Caco-2 (cell line): ENCODE measurements at regions not wholly inside any gene's neighbourhood (a gene's known extent, or its start where the extent isn't known, plus 50 kb on each side); places are given as distances from the start of the nearest gene placed in this dataset.

Experiments used
- BruUV-seq: library from RNA; stranded (reverse); fragments of 400-500 nt; replicated peaks from 2 replicates; lab custom pipeline; 2021; lab: Mats Ljungman, UMichigan
- CTCF ChIA-PET: fragments of 300-600 bp; sonication (Branson Sonifier 250); formaldehyde crosslinking; loops from one replicate; lab custom pipeline; 2022; ENCODE audit warnings: antibody characterized with exemption; lab: Charles Lee
- POLR2A ChIA-PET: fragments of 300-600 bp; sonication (Branson Sonifier 250); formaldehyde crosslinking; loops from one replicate; lab custom pipeline; 2022; ENCODE audit warnings: antibody characterized with exemption; lab: Charles Lee
- DNase-seq, 2 experiments: peaks; one replicate each; pipeline versions ENCODE4 v3.0.0 to v3.0.0-alpha.2; 2020 to 2022
- H3K27me3 ChIP-seq: replicated peaks from 2 replicates; pipeline ENCODE4 v1.6.0; 2011; ENCODE audit warnings: low read length; ENCODE audit not compliant: control insufficient read depth, insufficient read depth
- H3K36me3 ChIP-seq: 2 replicates; pipeline ENCODE4 v1.5.1; 2011; ENCODE audit warnings: low read length; ENCODE audit not compliant: control insufficient read depth, insufficient read depth
- H3K4me1 ChIP-seq: fragments of 250-450 bp; sonication (Bioruptor Pico); 2 replicates; pipeline ENCODE4 v1.5.1; 2020; ENCODE audit warnings: mild to moderate bottlenecking
- H3K4me3 ChIP-seq: 2 replicates; pipeline ENCODE4 v1.5.1; 2011; ENCODE audit warnings: low read depth, mild to moderate bottlenecking, control low read depth, low read length
- H3K9me3 ChIP-seq: fragments of 250-450 bp; sonication (Bioruptor Pico); 2 replicates; pipeline ENCODE4 v1.5.1; 2020; ENCODE audit warnings: mild to moderate bottlenecking, moderate library complexity
- H3K27ac Mint-ChIP-seq: one replicate; pipeline ENCODE4 v1.8.0; 2022; ENCODE audit warnings: mixed read lengths; ENCODE audit not compliant: unreplicated experiment
- H3K27me3 Mint-ChIP-seq: one replicate; pipeline ENCODE4 v1.8.0; 2022; ENCODE audit warnings: mixed read lengths; ENCODE audit not compliant: insufficient read depth, unreplicated experiment
- H3K36me3 Mint-ChIP-seq: one replicate; pipeline ENCODE4 v1.8.0; 2022; ENCODE audit warnings: mild to moderate bottlenecking, mixed read lengths; ENCODE audit not compliant: insufficient read depth, unreplicated experiment
- H3K4me1 Mint-ChIP-seq: one replicate; pipeline ENCODE4 v1.8.0; 2022; ENCODE audit warnings: low read depth, mixed read lengths; ENCODE audit not compliant: unreplicated experiment
- H3K4me3 Mint-ChIP-seq: one replicate; pipeline ENCODE4 v1.8.0; 2022; ENCODE audit warnings: mild to moderate bottlenecking, moderate library complexity, mixed read lengths; ENCODE audit not compliant: unreplicated experiment
- H3K9me3 Mint-ChIP-seq: one replicate; pipeline ENCODE4 v1.8.0; 2022; ENCODE audit warnings: mixed read lengths; ENCODE audit not compliant: unreplicated experiment
- CTCF ChIP-seq, 2 experiments: fragments of 200-600 bp in 1 of 2; IDR thresholded peaks; 1 replicate in 1 of 2; 2 replicates in 1 of 2; pipeline versions ENCODE4 v1.5.1 to v1.8.0; 2011 to 2022; ENCODE audit warnings: antibody characterized with exemption in 1 of 2, control low read depth in 1 of 2, inconsistent platforms in 1 of 2, low read depth in 1 of 2, low read length in 1 of 2, mild to moderate bottlenecking in 1 of 2, moderate library complexity in 1 of 2; ENCODE audit not compliant: insufficient read depth in 1 of 2, severe bottlenecking in 1 of 2, unreplicated experiment in 1 of 2
- intact Hi-C: fragments of 100-400 bp; cut with micrococcal nuclease; formaldehyde crosslinking; loops from one replicate; pipeline ENCODE4 v1.10.0; 2022; ENCODE audit not compliant: unreplicated experiment

DNA sequence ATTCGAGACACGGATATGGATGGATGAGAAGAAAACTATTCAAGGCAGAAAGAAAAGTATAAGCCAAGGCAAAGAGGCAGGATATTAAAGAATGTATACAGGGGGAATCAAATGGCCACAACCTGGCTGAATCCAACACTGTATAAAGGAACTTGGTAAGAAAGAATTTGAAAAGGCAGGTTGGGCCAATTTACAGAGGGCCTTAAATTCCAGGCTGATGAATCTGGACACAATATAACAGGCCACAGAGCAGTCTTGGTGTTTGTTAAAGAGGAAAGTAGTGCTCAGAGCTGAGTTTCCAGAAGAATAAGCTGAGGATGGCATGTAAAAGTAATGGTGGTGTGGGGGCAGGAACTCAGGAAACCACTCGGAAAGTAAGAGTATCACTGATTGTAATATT, 72.3 kb upstream of the POU2AF2 start:
- Mint-ChIP-seq H3K4me3 (no peak overlapping the region), H3K9me3 (no peaks in the 10 kb centered on the region), H3K27ac (no peak overlapping the region), H3K27me3 (peaks cover 29% of the 10 kb centered on the region), H3K4me1 (no peaks in the 10 kb centered on the region), H3K36me3 (no peaks in the 10 kb centered on the region)
- TF ChIP-seq CTCF (IDR thresholded peaks at IDR 0.05; ENCODE audit: insufficient read depth in 1 of 2, low read depth in 1 of 2, low read length in 1 of 2, severe bottlenecking in 1 of 2, unreplicated experiment in 1 of 2), result no peak
- ChIA-PET POLR2A (no interaction called here), CTCF (no interaction called here)
- no TSS peak for BruUV-seq
- Histone ChIP-seq H3K36me3 (no peaks in the 10 kb centered on the region), H3K4me1 (no peaks in the 10 kb centered on the region), H3K9me3 (no peaks in the 10 kb centered on the region), H3K4me3 (no peak overlapping the region), H3K27me3 (0 out of 2 replicates have a peak, but pooled peaks cover 2% of the 10 kb centered on the region)
- intact Hi-C loops, result no loop called here
- DNase-seq, result no peak

GRCh38 chr11:111172321-111172862, 73.1 kb upstream of the POU2AF2 start:
- DNase-seq, result no peak
- intact Hi-C loops, result no loop called here

DNA sequence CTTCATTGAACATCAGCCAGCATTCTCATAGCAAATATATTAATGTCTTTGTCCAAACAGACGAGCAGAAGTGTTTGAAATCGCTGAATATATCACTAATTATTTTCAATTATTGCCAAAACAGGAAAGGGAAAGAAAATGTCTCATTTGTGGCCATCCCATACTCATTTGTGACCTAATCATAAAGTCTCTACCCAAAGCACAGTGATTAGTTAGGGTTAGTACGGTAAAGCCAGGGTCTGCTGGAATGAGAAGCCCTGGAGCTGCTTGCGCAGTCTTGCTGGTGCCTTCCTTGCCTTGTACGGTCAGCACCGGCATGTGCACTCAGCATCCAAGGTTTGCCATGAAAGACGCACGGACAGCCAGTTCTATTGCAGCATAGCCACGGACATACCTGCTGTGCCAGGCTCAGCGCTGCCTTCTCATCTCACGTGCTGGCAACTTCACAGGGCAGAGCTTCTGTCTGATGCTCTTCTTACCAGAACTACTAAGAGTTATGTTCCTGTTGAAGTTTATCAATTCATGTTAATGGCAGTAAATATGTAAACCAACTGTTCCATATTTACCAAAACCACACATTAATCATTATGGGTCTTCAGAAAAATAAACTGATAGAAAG, 74.7 kb upstream of the POU2AF2 start:
- Histone ChIP-seq H3K27me3 (0 out of 2 replicates have a peak, but pooled peaks cover 2% of the 10 kb centered on the region), H3K9me3 (no peaks in the 10 kb centered on the region), H3K4me3 (no peak overlapping the region), H3K36me3 (no peaks in the 10 kb centered on the region), H3K4me1 (no peaks in the 10 kb centered on the region)
- intact Hi-C loops, result no loop called here
- H3K27me3 Mint-ChIP-seq, result peaks cover 27% of the 10 kb centered on the region
- H3K4me3 Mint-ChIP-seq, result no peak overlapping the region
- DNase-seq, result no peak
- CTCF ChIA-PET, result no interaction called here
- no peak overlapping the region for H3K27ac Mint-ChIP-seq
- BruUV-seq, result no TSS peak
- TF ChIP-seq CTCF (IDR thresholded peaks at IDR 0.05; ENCODE audit: insufficient read depth in 1 of 2, low read depth in 1 of 2, low read length in 1 of 2, severe bottlenecking in 1 of 2, unreplicated experiment in 1 of 2), result no peak
- POLR2A ChIA-PET, result no interaction called here
- no peaks in the 10 kb centered on the region for H3K36me3 Mint-ChIP-seq
- H3K4me1 Mint-ChIP-seq, result no peaks in the 10 kb centered on the region
- H3K9me3 Mint-ChIP-seq, result no peaks in the 10 kb centered on the region

More at GRCh38 chr11:111172321-111172862, 73.1 kb upstream of the POU2AF2 start:
- no TSS peak for BruUV-seq
- Mint-ChIP-seq H3K4me3 (no peak overlapping the region), H3K27me3 (peaks cover 29% of the 10 kb centered on the region), H3K9me3 (no peaks in the 10 kb centered on the region), H3K4me1 (no peaks in the 10 kb centered on the region), H3K36me3 (no peaks in the 10 kb centered on the region), H3K27ac (no peak overlapping the region)
- no peaks in the 10 kb centered on the region for H3K36me3 ChIP-seq
- 0 out of 2 replicates have a peak, but pooled peaks cover 2% of the 10 kb centered on the region for H3K27me3 ChIP-seq
- POLR2A ChIA-PET, result no interaction called here
- no peaks in the 10 kb centered on the region for H3K4me1 ChIP-seq
- H3K4me3 ChIP-seq, result no peak overlapping the region
- no peak for TF ChIP-seq CTCF (IDR thresholded peaks at IDR 0.05; ENCODE audit: insufficient read depth in 1 of 2, low read depth in 1 of 2, low read length in 1 of 2, severe bottlenecking in 1 of 2, unreplicated experiment in 1 of 2)
- H3K9me3 ChIP-seq, result no peaks in the 10 kb centered on the region
- CTCF ChIA-PET, result no interaction called here
